ENCODE measurements at regions not wholly inside any gene's neighbourhood (a gene's known extent, or its start where the extent isn't known, plus 50 kb on each side); places are given as distances from the start of the nearest gene placed in this dataset.

DNA sequence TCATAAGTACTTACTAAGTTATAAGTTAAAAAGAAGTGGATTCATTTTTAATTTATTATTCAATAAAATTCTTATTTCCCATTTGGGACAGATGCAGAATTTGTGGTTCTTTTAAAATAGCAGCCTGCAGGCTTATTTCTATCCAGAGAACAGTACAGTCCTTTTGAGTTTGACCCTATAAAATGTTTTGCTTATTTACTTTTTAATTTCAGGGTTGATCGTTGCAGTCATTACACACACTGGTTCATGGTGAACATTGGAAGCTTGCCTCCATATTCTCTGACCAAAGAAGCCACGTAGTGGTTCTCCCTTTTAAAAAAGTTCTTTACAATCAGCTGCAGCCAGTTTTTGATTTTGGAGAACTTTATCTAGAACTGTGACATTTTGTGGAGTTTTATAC lies 122.9 kb upstream of the PDE7B start (continued):
- TF ChIP-seq ZBTB20 (CRISPR knock-in tag; IDR thresholded peaks at IDR 0.05; ENCODE audit: borderline replicate concordance, low read depth) (no peak), ZNF7 (CRISPR knock-in tag; IDR thresholded peaks at IDR 0.05) (no peak), TMF1 (CRISPR knock-in tag; IDR thresholded peaks at IDR 0.05; ENCODE audit: low read depth) (no peak), ZNF282 (IDR thresholded peaks at IDR 0.05; ENCODE audit: partially characterized antibody) (no peak), SRF (IDR thresholded peaks at IDR 0.05; ENCODE audit: low read depth, low read length) (no peak), STAG1 (CRISPR knock-in tag; IDR thresholded peaks at IDR 0.05) (no peak)
- TF ChIP-seq, protein P1, sequence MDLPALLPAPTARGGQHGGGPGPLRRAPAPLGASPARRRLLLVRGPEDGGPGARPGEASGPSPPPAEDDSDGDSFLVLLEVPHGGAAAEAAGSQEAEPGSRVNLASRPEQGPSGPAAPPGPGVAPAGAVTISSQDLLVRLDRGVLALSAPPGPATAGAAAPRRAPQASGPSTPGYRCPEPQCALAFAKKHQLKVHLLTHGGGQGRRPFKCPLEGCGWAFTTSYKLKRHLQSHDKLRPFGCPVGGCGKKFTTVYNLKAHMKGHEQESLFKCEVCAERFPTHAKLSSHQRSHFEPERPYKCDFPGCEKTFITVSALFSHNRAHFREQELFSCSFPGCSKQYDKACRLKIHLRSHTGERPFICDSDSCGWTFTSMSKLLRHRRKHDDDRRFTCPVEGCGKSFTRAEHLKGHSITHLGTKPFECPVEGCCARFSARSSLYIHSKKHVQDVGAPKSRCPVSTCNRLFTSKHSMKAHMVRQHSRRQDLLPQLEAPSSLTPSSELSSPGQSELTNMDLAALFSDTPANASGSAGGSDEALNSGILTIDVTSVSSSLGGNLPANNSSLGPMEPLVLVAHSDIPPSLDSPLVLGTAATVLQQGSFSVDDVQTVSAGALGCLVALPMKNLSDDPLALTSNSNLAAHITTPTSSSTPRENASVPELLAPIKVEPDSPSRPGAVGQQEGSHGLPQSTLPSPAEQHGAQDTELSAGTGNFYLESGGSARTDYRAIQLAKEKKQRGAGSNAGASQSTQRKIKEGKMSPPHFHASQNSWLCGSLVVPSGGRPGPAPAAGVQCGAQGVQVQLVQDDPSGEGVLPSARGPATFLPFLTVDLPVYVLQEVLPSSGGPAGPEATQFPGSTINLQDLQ (CRISPR knock-in tag; IDR thresholded peaks at IDR 0.05): no peak
- TF ChIP-seq, protein P2, sequence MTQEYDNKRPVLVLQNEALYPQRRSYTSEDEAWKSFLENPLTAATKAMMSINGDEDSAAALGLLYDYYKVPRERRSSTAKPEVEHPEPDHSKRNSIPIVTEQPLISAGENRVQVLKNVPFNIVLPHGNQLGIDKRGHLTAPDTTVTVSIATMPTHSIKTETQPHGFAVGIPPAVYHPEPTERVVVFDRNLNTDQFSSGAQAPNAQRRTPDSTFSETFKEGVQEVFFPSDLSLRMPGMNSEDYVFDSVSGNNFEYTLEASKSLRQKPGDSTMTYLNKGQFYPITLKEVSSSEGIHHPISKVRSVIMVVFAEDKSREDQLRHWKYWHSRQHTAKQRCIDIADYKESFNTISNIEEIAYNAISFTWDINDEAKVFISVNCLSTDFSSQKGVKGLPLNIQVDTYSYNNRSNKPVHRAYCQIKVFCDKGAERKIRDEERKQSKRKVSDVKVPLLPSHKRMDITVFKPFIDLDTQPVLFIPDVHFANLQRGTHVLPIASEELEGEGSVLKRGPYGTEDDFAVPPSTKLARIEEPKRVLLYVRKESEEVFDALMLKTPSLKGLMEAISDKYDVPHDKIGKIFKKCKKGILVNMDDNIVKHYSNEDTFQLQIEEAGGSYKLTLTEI (CRISPR knock-in tag; conservative IDR thresholded peaks at IDR 0.05): no peak
- TF ChIP-seq, protein P3, sequence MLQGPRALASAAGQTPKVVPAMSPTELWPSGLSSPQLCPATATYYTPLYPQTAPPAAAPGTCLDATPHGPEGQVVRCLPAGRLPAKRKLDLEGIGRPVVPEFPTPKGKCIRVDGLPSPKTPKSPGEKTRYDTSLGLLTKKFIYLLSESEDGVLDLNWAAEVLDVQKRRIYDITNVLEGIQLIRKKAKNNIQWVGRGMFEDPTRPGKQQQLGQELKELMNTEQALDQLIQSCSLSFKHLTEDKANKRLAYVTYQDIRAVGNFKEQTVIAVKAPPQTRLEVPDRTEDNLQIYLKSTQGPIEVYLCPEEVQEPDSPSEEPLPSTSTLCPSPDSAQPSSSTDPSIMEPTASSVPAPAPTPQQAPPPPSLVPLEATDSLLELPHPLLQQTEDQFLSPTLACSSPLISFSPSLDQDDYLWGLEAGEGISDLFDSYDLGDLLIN (CRISPR knock-in tag; IDR thresholded peaks at IDR 0.05; ENCODE audit: borderline replicate concordance): no peak

All from HepG2 (cell line).